CD14-positive monocyte (primary cell): ENCODE measurements at regions not wholly inside any gene's neighbourhood (a gene's known extent, or its start where the extent isn't known, plus 50 kb on each side); places are given as distances from the start of the nearest gene placed in this dataset.

Experiments
- DNase-seq, 3 donors: peaks; one replicate each; pipeline ENCODE4 v3.0.0-alpha.2; 2011 to 2022
- H2AFZ ChIP-seq: 2 replicates; pipeline ENCODE4 v1.6.0; 2012; ENCODE audit warnings: mild to moderate bottlenecking, low read depth, low read length, inconsistent platforms; ENCODE audit not compliant: insufficient read depth, poor library complexity, severe bottlenecking
- H3K27ac ChIP-seq, 2 donors: 1 replicate in 1 of 2; 2 replicates in 1 of 2; pipeline ENCODE4 v1.5.1; 2012 to 2013; ENCODE audit warnings: low read length in 2 of 2, control low read depth in 1 of 2, inconsistent platforms in 1 of 2, low read depth in 1 of 2, mild to moderate bottlenecking in 1 of 2
- H3K27me3 ChIP-seq, 2 donors: one replicate each; pipeline versions ENCODE4 v1.6.0 to v1.6.1; 2011 to 2013; ENCODE audit warnings: low read length in 2 of 2; ENCODE audit not compliant: control insufficient read depth in 2 of 2, insufficient read depth in 2 of 2
- H3K36me3 ChIP-seq, 2 donors: replicated peaks in 1 of 2; 1 replicate in 1 of 2; 2 replicates in 1 of 2; pipeline versions ENCODE4 v1.5.1 to v1.6.1; 2012 to 2013; ENCODE audit warnings: low read length in 2 of 2, control low read depth in 1 of 2, inconsistent platforms in 1 of 2, mild to moderate bottlenecking in 1 of 2; ENCODE audit not compliant: insufficient read depth in 2 of 2, control insufficient read depth in 1 of 2
- H3K4me1 ChIP-seq, 2 donors: 1 replicate in 1 of 2; 2 replicates in 1 of 2; pipeline versions ENCODE4 v1.5.1 to v1.6.1; 2012 to 2013; ENCODE audit warnings: low read length in 2 of 2, control low read depth in 1 of 2, inconsistent platforms in 1 of 2, mild to moderate bottlenecking in 1 of 2, moderate library complexity in 1 of 2; ENCODE audit not compliant: insufficient read depth in 2 of 2, control insufficient read depth in 1 of 2
- H3K4me2 ChIP-seq: replicated peaks from 2 replicates; pipeline ENCODE3; 2012; ENCODE audit warnings: low read length, moderate library complexity, mild to moderate bottlenecking; ENCODE audit not compliant: poor library complexity, severe bottlenecking; ENCODE audit errors: extremely low read depth
- H3K4me3 ChIP-seq, 3 experiments: fragments of 200-600 bp in 1 of 3; sonication (generic) in 1 of 3; replicated peaks in 1 of 3; 1 replicate in 2 of 3; 2 replicates in 1 of 3; pipeline ENCODE4 v1.5.1; 2011 to 2013; ENCODE audit warnings: low read length in 3 of 3, mild to moderate bottlenecking in 3 of 3, control low read depth in 2 of 3, low read depth in 2 of 3, inconsistent platforms in 1 of 3, moderate library complexity in 1 of 3
- H3K79me2 ChIP-seq: 2 replicates; pipeline ENCODE4 v1.6.0; 2012; ENCODE audit warnings: mild to moderate bottlenecking, control low read depth, inconsistent platforms, low read length, moderate library complexity; ENCODE audit not compliant: insufficient read depth
- H3K9ac ChIP-seq: 2 replicates; pipeline ENCODE4 v1.6.0; 2017; ENCODE audit warnings: low read length, mild to moderate bottlenecking; ENCODE audit not compliant: insufficient read depth, poor library complexity, severe bottlenecking
- H3K9me3 ChIP-seq, 2 donors: replicated peaks in 1 of 2; 1 replicate in 1 of 2; 2 replicates in 1 of 2; pipeline versions ENCODE4 v1.5.1 to v1.6.1; 2012 to 2013; ENCODE audit warnings: low read length in 2 of 2, control low read depth in 1 of 2; ENCODE audit not compliant: control insufficient read depth in 1 of 2, insufficient read depth in 1 of 2
- H4K20me1 ChIP-seq: 2 replicates; pipeline ENCODE4 v1.6.0; 2012; ENCODE audit warnings: mild to moderate bottlenecking, low read length, control low read depth, moderate library complexity; ENCODE audit not compliant: insufficient read depth
- H3K27ac Mint-ChIP-seq, 7 donors: one replicate each; pipeline ENCODE4 v1.8.0; 2020; ENCODE audit warnings: mild to moderate bottlenecking in 7 of 7, mixed read lengths in 7 of 7, moderate library complexity in 6 of 7, inconsistent platforms in 2 of 7
- H3K27me3 Mint-ChIP-seq, 3 donors: one replicate each; pipeline ENCODE4 v1.8.0; 2021 to 2022; ENCODE audit warnings: low read depth in 3 of 3, mild to moderate bottlenecking in 3 of 3, mixed read lengths in 3 of 3, moderate library complexity in 3 of 3, inconsistent platforms in 1 of 3
- H3K36me3 Mint-ChIP-seq, 2 donors: one replicate each; pipeline ENCODE4 v1.8.0; 2020; ENCODE audit warnings: mixed read lengths in 2 of 2, inconsistent platforms in 1 of 2, mild to moderate bottlenecking in 1 of 2
- H3K4me1 Mint-ChIP-seq: one replicate; pipeline ENCODE4 v1.8.0; 2020; ENCODE audit warnings: mild to moderate bottlenecking, mixed read lengths
- H3K4me3 Mint-ChIP-seq, 2 donors: one replicate each; pipeline ENCODE4 v1.8.0; 2020; ENCODE audit warnings: mild to moderate bottlenecking in 2 of 2, mixed read lengths in 2 of 2, moderate library complexity in 1 of 2
- H3K9me3 Mint-ChIP-seq, 7 donors: one replicate each; pipeline ENCODE4 v1.8.0; 2020 to 2022; ENCODE audit warnings: mixed read lengths in 7 of 7, mild to moderate bottlenecking in 6 of 7, moderate library complexity in 6 of 7, inconsistent platforms in 2 of 7
- WGBS: methylation state at CpG from one replicate; pipeline ENCODE4 v1.1.5; 2013; ENCODE audit warnings: missing lambda C conversion rate; ENCODE audit not compliant: insufficient coverage; 5-methylcytosine and 5-hydroxymethylcytosine counted together
- intact Hi-C, 2 donors: fragments of 100-400 bp; cut with micrococcal nuclease; formaldehyde crosslinking; loops; one replicate each; pipeline versions ENCODE4 v1.15.0 to v1.15.1; 2023
- TF ChIP-seq, protein P1 (sequence below): fragments of 200-600 bp; IDR thresholded peaks from one replicate; pipeline ENCODE4 v1.8.0; 2022; ENCODE audit warnings: antibody characterized with exemption, mild to moderate bottlenecking

GRCh38 chr1:181972256-181972655, 89.3 kb downstream of the ZNF648 start:
- Histone ChIP-seq H3K4me3 (no peak overlapping the region), H2AFZ (no peak overlapping the region), H4K20me1 (no peaks in the 10 kb centered on the region), H3K27ac (no peak overlapping the region), H3K79me2 (no peaks in the 10 kb centered on the region), H3K4me1 (no peaks in the 10 kb centered on the region), H3K36me3 (no peaks in the 10 kb centered on the region), H3K27me3 (no peaks in the 10 kb centered on the region), H3K9me3 (peaks cover 7 to 14% of the 10 kb centered on the region in 2 donors), H3K9ac (no peak overlapping the region), H3K4me2 (no peak overlapping the region)
- no peak overlapping the region for H3K4me3 Mint-ChIP-seq
- TF ChIP-seq, protein P1, sequence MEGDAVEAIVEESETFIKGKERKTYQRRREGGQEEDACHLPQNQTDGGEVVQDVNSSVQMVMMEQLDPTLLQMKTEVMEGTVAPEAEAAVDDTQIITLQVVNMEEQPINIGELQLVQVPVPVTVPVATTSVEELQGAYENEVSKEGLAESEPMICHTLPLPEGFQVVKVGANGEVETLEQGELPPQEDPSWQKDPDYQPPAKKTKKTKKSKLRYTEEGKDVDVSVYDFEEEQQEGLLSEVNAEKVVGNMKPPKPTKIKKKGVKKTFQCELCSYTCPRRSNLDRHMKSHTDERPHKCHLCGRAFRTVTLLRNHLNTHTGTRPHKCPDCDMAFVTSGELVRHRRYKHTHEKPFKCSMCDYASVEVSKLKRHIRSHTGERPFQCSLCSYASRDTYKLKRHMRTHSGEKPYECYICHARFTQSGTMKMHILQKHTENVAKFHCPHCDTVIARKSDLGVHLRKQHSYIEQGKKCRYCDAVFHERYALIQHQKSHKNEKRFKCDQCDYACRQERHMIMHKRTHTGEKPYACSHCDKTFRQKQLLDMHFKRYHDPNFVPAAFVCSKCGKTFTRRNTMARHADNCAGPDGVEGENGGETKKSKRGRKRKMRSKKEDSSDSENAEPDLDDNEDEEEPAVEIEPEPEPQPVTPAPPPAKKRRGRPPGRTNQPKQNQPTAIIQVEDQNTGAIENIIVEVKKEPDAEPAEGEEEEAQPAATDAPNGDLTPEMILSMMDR, result no peak
- no peaks in the 10 kb centered on the region for H3K36me3 Mint-ChIP-seq
- H3K27ac Mint-ChIP-seq, result no peak overlapping the region
- H3K9me3 Mint-ChIP-seq, result peaks cover 6 to 25% (median 15%) of the 10 kb centered on the region in 7 donors
- no peaks in the 10 kb centered on the region for H3K4me1 Mint-ChIP-seq
- WGBS, result no CpG with 5 or more reads among the region's 1 CpG
- H3K27me3 Mint-ChIP-seq, result peaks cover 2 to 5% (median 2%) of the 10 kb centered on the region in 3 donors
- no peak for DNase-seq
- intact Hi-C loops, result no loop called here

- H3K27ac Mint-ChIP-seq, result no peak overlapping the region
- Histone ChIP-seq H3K9ac (no peak overlapping the region), H3K4me1 (no peaks in the 10 kb centered on the region), H3K36me3 (no peaks in the 10 kb centered on the region), H3K4me2 (no peak overlapping the region), H3K9me3 (peaks cover 7 to 14% of the 10 kb centered on the region in 2 donors), H2AFZ (no peak overlapping the region), H4K20me1 (no peaks in the 10 kb centered on the region), H3K27ac (no peak overlapping the region), H3K27me3 (no peaks in the 10 kb centered on the region), H3K4me3 (no peak overlapping the region), H3K79me2 (no peaks in the 10 kb centered on the region)
- TF ChIP-seq, protein P1, result no peak
- peaks cover 2 to 5% (median 2%) of the 10 kb centered on the region in 3 donors for H3K27me3 Mint-ChIP-seq
- H3K4me1 Mint-ChIP-seq, result no peaks in the 10 kb centered on the region
- no peak for DNase-seq
- no peaks in the 10 kb centered on the region for H3K36me3 Mint-ChIP-seq
- peaks cover 6 to 25% (median 15%) of the 10 kb centered on the region in 7 donors for H3K9me3 Mint-ChIP-seq
- intact Hi-C loops, result no loop called here
- H3K4me3 Mint-ChIP-seq, result no peak overlapping the region
Measured at GRCh38 chr1:181971424-181971823, 90.1 kb downstream of the ZNF648 start.
